HG03045 (cell line): ENCODE measurements at regions not wholly inside any gene's neighbourhood (a gene's known extent, or its start where the extent isn't known, plus 50 kb on each side); places are given as distances from the start of the nearest gene placed in this dataset.
"Not testable (repeated sequence)": the region's sequence is repeated elsewhere in the genome, so short reads cannot be mapped to it uniquely, and the experiment has no call there.

Experiments used
- ATAC-seq: cut with Tn5 transposase; IDR thresholded peaks from one replicate; pipeline ENCODE4 v1.9.1; 2021; ENCODE audit warnings: mild to moderate bottlenecking, moderate library complexity; ENCODE audit not compliant: unreplicated experiment

DNA sequence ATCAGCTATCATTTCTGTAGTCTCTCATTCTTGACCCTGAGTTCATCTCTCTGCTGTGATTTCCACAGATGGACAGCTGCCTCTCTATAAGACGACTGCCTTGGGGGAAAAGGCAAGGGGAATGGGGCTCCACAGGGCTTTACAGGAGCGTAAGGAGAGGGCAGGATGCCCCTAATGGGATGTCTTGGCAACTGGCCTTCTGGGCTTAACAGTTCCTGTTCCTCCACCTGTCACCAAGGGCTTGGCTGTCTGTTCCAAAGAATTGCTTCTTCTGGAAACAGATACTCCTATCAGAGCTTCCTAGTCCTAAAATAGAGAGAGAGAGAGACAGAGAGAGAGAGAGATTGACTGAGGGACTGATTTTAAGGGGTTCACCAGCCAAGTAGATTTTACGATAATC is 181.9 kb downstream of the TMEM200A start:
- no peak for ATAC-seq

DNA sequence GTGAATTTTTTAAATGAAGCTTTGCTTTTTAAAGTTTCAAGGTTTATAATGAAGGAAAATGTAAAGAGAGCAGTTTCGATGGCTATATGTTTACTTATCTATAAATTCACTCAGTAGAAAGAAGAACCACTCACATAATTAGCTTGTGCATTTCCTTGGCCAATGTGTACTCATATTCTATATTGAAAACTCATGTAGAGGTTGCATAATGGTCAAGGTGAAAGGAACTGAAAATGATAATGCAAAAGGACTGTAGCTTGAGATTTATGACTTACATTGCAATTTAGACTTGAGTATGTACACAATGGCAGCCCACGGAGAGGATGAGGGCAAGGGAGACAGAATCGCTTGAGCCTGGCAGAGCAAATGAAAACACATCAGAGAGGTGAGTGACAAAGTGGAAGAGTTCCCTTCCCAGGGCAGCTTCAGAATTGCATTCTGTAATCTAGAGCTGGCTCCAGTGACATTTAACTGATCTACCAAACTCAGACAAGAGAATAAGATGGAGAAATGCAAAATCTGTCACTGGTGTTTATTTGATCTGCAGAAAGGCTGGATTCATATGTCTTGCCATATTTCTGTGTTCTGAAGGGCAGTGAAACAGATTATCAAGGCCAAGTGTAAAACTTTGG is 191.8 kb downstream of the TMEM200A start:
- ATAC-seq, result no peak

DNA sequence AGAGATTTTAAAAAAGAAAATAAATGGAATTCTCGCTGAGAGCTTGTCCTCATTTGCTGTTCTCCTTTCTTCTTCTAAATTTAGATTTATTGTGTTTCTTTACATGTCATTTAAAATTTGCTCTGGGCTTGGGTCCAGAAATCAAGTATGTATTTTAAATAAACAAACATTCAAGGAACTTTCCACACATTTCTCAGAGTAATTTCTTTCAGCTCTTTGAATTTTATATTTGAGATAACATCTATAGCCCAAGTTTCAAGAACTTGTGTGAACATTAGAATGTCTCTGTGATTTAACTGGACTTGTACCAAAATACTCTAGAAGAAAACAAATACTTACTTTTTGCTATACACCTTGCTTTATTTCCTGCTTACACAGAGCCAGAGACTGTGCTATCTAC is 192.3 kb downstream of the TMEM200A start:
- no peak for ATAC-seq

DNA sequence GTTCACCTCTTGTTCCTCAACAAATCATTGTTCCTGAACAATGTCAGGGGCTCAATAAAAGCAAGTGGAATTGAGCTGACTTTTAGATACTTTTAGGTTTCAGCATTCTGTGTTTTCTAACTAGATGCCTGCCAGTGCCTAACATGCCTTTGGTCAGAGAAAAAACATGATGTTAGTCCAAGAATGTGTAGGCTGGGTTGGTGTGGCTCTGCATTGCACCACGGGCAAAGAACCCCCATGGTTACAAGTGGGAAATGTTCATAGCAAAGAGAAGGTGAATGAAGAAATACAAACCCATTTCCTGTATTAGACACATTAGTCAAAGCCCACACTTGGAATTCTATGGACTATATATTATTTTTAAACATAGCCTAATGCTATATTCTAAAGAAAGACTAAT is 193.3 kb downstream of the TMEM200A start:
- no peak for ATAC-seq

DNA sequence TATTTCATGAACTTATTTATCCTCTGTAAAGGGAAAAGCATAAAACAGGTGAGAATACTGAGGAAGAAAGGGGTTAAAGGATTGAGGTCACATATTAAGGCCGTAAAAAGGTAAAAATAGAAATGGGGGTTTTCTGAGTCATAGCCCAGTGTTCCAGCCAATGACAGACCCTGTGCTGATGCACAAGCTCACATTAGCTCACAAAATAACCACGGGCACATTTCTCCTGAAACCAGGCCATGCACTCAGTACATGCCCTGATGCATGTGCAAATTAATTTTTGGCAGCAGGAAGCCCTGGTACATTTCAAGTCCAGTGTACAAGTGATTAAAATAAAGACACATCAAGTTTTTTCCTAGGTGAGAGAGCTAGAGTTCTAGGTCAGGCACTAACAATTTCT is 194.4 kb downstream of the TMEM200A start:
- ATAC-seq, result no peak

DNA sequence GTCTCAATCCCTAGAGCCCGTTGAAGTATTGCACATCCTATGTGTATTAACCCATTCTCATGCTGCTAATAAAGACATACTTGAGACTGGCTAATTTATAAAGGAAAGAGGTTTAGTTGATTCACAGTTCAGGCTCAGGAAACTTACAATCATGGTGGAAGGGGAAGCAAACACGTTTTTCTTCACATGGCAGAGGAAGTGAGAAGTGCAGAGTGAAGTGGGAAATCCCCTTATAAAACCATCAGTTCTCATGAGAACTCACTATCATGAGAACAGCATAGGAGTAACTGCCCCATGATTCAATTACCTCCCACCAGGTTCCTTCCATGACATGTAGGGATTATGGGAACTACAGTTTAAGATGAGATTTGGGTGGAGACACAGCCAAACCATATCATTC is 195.3 kb downstream of the TMEM200A start:
- not testable (repeated sequence) for ATAC-seq

DNA sequence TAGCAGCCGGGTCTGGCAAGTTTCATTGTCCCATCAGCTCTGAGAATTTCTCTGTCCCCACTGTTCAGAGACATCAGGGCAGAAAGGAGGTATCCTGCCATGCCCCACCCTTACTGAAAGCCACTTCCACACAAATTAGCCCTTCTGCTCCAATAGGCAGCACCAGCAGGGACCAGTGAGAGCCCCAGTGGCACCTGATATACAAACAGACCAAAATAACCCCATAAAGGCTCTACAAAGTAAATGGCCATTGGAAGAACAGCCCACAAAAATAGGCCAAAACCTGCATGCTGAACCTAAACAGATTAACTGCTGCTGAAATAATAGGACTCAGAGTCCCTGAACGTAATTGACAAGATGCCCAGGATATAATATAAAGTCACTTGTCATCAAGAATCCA is 199.9 kb downstream of the TMEM200A start:
- ATAC-seq, result no peak

DNA sequence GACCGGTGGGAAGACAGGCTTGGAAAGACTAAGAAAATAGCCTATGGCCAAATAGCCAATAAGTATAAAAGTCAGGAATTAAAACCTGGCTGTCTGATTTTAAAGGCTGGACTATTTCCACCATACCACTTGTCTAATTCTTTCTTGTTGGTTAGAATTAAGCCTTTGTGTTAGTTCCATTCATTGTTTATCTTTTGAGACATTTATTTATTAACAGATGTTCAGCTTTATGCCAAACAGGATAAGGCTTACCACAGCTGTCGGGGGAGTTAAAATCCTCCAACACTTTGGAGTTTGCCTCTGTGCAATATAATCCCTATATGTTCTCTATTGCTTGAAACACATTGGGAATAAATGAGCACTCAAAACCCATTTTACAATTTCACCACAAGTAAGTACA is 208.3 kb downstream of the TMEM200A start:
- no peak for ATAC-seq

DNA sequence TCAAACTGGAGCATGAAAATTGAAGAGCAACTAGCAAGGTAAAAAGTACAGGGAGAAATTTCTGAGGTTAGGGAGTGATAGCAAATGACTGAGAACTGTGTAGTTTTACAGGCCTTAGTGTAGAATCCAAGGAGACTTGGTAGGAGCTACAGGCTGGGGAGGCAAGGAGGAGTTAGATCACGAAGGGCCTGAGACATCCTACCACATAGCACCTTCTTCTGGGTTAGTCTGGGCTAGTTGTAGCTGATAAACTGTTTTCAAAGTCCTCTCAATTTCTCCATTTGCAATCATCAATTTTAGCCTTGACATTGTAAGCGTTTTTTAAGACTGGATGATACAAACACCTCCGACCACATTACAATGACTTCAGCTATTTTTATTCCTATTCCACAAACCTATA is 209.7 kb downstream of the TMEM200A start:
- ATAC-seq, result peak; percentile 16

DNA sequence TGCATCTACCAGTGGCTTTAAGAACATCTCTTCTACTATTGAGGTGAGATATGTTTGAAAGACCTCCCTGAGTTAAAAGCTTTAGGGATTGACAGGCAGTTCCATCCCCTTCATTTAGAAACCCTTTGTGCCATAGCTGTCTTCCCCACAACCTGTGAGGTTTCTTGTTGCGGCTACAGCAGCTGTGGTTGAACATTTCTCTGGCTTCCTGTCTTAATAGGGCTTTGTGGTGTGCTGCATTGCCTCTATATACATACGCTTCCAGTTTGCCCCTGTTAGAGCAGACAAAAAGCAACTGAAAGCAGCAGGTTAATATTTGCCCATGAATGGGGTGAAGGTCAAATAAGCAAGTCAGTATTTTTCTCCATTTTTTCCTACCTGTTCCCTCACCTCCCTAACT is 210.2 kb downstream of the TMEM200A start:
- ATAC-seq, result peak; percentile 97

DNA sequence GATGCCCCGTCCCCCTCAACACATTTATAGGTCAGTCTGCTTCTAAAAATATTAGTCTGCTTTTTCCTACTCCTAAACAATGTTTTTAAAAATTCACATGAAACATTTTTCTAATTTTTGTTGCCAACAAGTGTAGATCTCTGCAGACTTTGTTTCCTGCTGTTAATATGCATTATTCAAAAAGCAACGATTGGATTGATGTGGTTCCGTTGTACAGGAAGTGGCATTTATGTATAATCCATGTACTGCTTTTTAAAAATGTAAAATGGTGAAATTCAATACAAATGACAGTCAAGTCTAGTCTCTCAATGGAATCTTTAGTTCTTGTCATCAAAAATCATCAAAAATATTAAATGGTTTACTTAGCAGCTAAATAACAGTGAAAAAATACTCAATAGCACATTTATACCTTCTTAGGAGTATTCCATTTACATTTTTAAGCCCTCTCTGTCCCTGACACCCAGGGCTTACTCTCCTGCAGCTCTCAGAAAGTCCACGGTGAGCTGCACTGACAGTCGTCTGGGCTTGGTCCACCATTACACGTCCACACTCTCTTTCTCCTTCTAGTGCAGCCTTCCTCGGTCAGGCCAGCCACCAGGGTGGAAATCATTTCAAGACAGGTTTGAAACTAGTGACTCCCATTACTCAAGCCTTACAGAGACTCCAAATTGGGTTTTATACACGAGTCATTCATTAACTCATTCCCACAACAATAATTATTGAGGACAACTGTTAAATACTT is 211.5 kb downstream of the TMEM200A start:
- no peak for ATAC-seq

DNA sequence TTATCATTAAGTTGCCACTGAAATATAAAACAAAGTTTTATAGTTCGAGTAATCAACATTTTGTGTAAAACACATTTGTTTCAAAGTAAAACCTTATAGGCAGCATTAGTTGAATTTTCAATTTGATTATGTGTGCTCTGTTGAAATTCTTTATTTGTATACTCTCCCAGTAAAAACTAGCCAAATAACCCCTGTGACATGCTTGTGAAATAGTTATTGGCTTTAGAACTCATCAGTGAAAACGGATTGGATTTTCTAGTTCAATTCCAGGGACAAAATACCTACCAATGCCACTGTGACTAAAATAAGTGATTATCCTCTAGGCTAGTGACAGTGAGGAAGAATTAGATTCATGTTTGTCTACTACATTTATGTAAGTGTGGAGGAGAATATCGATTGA is 212.9 kb downstream of the TMEM200A start:
- ATAC-seq, result no peak

DNA sequence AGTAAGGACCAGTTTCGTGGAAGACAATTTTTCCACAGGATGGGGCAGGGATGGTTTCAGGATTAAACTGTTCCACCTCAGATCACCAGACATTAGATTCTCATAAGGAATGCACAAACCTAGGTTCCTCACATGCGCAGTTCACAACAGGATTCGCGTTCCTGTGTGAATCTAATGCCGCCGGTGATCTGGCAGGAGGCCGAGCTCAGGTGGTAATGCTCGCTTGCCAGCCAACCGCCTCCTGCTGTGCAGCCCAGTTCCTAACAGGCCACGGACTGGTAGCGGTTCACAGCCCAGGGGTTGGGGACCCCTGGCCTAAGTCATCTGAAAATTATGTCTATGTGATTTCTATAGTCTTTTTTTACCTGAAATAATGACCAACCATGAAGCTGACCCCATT is 217.5 kb downstream of the TMEM200A start:
- ATAC-seq, result no peak

DNA sequence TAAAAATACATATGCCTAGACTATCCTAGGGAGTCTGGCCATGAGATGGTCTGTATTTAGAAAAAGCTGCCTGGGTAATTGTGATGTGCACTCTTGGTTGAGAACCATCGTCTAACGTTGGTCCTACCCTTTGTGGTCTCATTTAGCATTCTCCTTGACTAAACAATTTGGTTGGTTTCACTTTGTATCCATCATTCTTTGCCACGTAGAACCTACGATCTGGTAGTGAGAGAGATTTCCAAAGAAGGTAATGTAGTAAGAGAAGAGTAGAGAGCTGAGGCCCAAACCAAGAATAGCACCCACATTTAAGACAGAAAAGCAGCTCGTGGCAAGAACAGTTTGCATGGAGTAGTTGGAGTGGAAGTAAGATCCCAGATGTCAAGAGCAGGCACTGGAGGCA is 219.8 kb downstream of the TMEM200A start:
- ATAC-seq, result no peak

DNA sequence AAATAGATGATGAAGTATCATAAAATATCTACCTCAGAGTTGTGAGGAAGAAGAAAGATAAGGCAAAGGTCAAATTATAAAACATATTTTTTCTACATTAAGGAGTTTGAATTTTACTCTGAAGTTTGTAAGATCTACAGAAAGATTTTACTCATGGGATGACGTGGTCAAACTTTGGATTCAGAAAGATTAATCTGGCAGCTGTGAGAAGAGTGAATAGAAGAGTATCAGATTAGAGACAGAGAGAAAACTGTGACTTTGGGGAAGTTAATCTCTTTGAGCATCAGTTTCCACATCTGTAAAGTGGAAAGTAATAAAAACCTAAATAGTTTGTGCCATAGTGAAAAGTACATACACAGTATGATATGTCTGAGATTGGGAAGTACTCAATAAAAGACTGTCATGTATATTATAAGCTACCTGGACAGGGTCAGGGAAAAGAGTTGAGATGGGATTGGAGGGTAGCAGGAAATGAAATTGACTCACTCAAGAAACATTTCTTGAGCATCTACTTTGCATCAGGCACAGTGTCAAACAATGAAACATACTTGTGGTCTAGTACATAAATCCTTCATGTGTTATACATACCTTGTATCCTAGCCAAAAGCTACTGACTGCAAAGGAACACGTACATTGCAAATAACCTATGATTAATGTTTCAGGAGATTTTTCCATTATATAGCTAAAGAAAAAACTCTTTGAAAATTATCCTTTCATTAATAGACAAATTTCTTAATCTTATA is 222.1 kb downstream of the TMEM200A start:
- no peak for ATAC-seq

DNA sequence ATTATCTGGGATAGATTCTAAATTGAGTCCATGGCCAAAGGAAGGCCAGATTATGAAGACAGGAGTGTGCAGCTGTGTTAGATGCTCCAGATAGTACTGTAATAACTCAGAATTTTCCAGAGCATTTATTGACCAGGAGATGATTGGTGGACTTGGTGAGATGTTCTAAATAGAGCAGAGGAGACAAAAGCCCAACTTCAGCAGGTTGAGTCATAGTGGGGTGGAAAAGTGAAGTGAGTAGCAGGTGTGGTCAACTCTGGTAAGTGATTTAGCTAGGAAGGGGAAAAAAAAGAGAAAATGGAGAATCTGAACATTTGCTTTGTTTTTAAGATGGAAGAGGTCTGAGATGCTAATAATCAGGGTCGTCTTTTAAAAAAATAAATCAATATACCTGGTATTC is 227.4 kb downstream of the TMEM200A start:
- no peak for ATAC-seq

DNA sequence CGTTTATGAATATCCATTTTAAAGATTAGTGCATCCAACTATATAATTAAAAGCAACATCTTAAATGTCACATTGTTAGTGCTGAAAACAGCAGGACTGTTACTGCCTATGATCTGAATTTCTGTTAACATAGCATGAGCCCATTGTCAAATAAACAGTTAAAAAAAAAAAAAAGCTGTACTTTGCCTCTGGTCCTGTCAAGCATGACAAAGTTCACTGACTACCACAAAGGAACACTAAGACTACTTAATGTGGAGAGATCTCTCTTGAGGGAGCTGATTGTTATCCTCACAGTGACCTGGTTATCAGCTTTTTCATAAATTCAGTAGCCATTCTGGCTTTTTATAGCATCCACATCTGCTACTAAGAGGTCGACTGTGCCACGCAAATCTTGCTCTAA is 228.1 kb downstream of the TMEM200A start:
- no peak for ATAC-seq

DNA sequence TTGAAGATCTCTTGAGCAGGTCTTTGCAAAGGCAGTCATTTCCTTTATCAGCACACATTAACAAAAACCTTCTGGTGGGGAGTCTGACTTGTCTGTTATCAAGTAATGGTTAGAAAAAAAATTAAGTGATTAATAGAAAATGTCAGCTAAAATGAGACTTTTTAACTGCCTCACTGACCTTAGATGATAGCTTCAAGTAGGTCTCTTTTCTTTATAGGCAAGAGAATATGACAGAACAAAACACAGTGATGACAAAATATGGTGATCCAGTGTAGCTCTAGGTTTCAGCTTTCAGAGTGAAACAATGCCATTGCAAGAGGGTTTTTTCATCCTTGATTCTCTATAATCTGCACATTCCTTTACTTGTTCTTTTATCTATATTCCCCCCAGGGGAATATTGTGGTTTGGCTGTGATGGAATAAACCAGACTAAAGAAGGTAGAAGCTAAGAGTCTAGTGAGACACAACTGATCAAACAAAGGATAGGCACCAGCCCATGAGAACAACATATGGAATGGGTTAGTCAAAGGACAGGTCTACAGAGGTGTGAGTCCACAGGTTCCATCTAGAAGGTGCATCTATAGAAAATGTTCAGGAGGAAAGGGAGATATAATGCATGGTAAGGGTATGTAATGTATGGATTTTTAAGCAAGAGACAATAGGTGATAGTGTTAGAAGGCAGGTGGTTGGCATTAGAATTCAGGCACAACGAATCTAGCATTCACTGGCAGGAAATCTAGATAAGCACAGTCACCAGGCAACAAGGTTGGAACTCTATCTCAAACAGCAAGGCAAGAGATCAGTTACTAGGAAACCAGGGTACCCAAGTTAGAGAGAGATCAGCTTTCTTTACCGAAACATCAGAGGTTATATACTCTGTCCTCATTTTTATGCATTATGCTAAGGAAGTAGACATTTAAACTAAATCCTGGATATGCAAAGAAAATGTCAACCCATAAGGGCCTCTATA is 228.9 kb upstream of the SMLR1 start:
- ATAC-seq, result no peak

DNA sequence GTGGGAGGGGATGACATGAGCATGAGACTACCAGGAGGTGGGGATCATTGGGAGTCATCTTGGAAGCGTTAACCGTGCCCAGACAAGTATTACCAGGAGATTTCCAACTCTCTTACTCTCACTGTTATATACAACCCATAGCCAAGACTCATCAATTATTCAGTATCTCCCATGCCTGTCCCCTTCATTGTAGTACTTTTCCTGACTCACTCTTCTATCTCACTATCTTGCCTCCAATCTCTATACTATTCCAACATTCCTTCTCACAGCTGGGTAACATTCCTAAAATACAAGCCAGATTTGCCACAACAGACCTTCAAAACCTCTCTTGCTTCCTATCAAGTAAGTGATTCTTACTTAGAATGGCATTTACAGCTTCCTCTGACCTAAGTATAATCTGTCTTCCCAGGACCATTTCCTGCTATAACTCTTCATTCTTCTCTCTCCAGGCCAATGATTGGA is 226.3 kb upstream of the SMLR1 start:
- ATAC-seq, result no peak

DNA sequence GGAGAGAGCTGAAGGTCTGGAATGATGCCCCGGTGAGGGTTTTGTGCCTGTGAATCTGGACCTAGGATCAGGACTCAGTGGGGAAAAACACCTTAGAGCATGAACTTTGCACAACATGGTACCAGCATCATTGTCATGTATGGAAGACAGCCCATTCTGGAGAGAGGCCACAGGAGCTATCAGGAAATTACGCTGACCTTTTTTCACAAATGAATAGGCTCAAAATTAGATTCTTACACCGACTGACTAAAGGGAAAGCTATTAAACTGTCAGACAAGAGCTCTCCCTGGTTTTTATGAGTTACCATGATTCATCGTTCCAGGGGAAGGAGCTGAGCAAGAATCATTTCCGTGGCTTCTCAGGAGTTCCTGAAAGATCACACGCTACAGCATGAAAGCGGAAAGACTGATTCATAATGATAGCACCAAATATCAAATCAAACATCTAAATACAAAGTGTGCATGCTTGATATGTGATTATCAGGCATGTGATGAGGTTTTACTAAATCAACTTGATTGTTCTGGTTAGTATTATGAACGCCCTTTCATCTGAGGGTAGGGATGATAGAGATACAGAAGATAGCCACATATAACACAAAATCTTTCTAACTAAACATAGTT is 224.9 kb upstream of the SMLR1 start:
- no peak for ATAC-seq
